Activated T-cell treated with anti-CD3 and anti-CD28 coated beads, Interleukin-2, amount 50 U/mL, for 24 hours (primary cell): ENCODE measurements at regions not wholly inside any gene's neighbourhood (a gene's known extent, or its start where the extent isn't known, plus 50 kb on each side); places are given as distances from the start of the nearest gene placed in this dataset.

Source experiments
- DNase-seq: peaks from one replicate; pipeline ENCODE4 v3.0.0-alpha.2; 2020
- H3K27ac Mint-ChIP-seq: 2 replicates; pipeline ENCODE4 v1.8.0; 2020; ENCODE audit warnings: mild to moderate bottlenecking, mixed read lengths
- H3K27me3 Mint-ChIP-seq: 2 replicates; pipeline ENCODE4 v1.8.0; 2020; ENCODE audit warnings: mixed read lengths
- H3K36me3 Mint-ChIP-seq: 2 replicates; pipeline ENCODE4 v1.8.0; 2020; ENCODE audit warnings: low read depth, mixed read lengths
- H3K4me1 Mint-ChIP-seq: 2 replicates; pipeline ENCODE4 v1.8.0; 2020; ENCODE audit warnings: low read depth, mixed read lengths
- H3K4me3 Mint-ChIP-seq: 2 replicates; pipeline ENCODE4 v1.8.0; 2020; ENCODE audit warnings: mild to moderate bottlenecking, moderate library complexity, mixed read lengths
- H3K9me3 Mint-ChIP-seq: 2 replicates; pipeline ENCODE4 v1.8.0; 2020; ENCODE audit warnings: mixed read lengths

GRCh38 chr21:16968436-16968835 lies 544.4 kb upstream of the CXADR start:
- DNase-seq: no peak
- Mint-ChIP-seq H3K4me1 (no peaks in the 10 kb centered on the region), H3K27ac (no peak overlapping the region), H3K27me3 (no peaks in the 10 kb centered on the region), H3K36me3 (no peaks in the 10 kb centered on the region), H3K9me3 (peaks cover 19% of the 10 kb centered on the region), H3K4me3 (no peak overlapping the region)

- Mint-ChIP-seq H3K27ac (no peak overlapping the region), H3K9me3 (peaks cover 20% of the 10 kb centered on the region), H3K27me3 (no peaks in the 10 kb centered on the region), H3K4me3 (no peak overlapping the region), H3K36me3 (no peaks in the 10 kb centered on the region), H3K4me1 (no peaks in the 10 kb centered on the region)
- DNase-seq: no peak
Observed at GRCh38 chr21:16969636-16970035, 543.2 kb upstream of the CXADR start.

- no peaks in the 10 kb centered on the region for H3K27me3 Mint-ChIP-seq
- no peak for DNase-seq
- no peaks in the 10 kb centered on the region for H3K36me3 Mint-ChIP-seq
- H3K4me1 Mint-ChIP-seq: no peaks in the 10 kb centered on the region
- no peak overlapping the region for H3K27ac Mint-ChIP-seq
- H3K4me3 Mint-ChIP-seq: no peak overlapping the region
- peaks cover 6% of the 10 kb centered on the region for H3K9me3 Mint-ChIP-seq
Observed at GRCh38 chr21:16974060-16974459, 538.8 kb upstream of the CXADR start.

- Mint-ChIP-seq H3K4me3 (no peak overlapping the region), H3K36me3 (no peaks in the 10 kb centered on the region), H3K27me3 (no peaks in the 10 kb centered on the region)
Observed at GRCh38 chr21:16976193-16976592, 536.6 kb upstream of the CXADR start.

GRCh38 chr21:16978309-16978895 lies 534.4 kb upstream of the CXADR start:
- no peak for DNase-seq
- Mint-ChIP-seq H3K27ac (no peak overlapping the region), H3K9me3 (peaks cover 1% of the 10 kb centered on the region), H3K4me3 (no peak overlapping the region), H3K27me3 (no peaks in the 10 kb centered on the region), H3K36me3 (no peaks in the 10 kb centered on the region), H3K4me1 (no peaks in the 10 kb centered on the region)

More at GRCh38 chr21:16976193-16976592, 536.6 kb upstream of the CXADR start:
- H3K9me3 Mint-ChIP-seq: peaks cover 3% of the 10 kb centered on the region
- no peaks in the 10 kb centered on the region for H3K4me1 Mint-ChIP-seq
- DNase-seq: no peak
- no peak overlapping the region for H3K27ac Mint-ChIP-seq

GRCh38 chr21:16979574-16979973 lies 533.3 kb upstream of the CXADR start:
- no peak overlapping the region for H3K4me3 Mint-ChIP-seq
- no peak overlapping the region for H3K27ac Mint-ChIP-seq
- H3K4me1 Mint-ChIP-seq: no peaks in the 10 kb centered on the region
- DNase-seq: no peak
- no peaks in the 10 kb centered on the region for H3K9me3 Mint-ChIP-seq
- no peaks in the 10 kb centered on the region for H3K27me3 Mint-ChIP-seq
- H3K36me3 Mint-ChIP-seq: no peaks in the 10 kb centered on the region

- Mint-ChIP-seq H3K9me3 (no peaks in the 10 kb centered on the region), H3K4me3 (no peak overlapping the region), H3K27me3 (no peaks in the 10 kb centered on the region), H3K4me1 (no peaks in the 10 kb centered on the region), H3K27ac (no peak overlapping the region), H3K36me3 (no peaks in the 10 kb centered on the region)
- no peak for DNase-seq
Observed at GRCh38 chr21:16983420-16983819, 529.4 kb upstream of the CXADR start.

- Mint-ChIP-seq H3K27ac (no peak overlapping the region), H3K4me3 (no peak overlapping the region), H3K36me3 (no peaks in the 10 kb centered on the region), H3K27me3 (no peaks in the 10 kb centered on the region), H3K4me1 (no peaks in the 10 kb centered on the region), H3K9me3 (peaks cover 3% of the 10 kb centered on the region)
- DNase-seq: no peak
Observed at GRCh38 chr21:16992448-16992847, 520.4 kb upstream of the CXADR start.

GRCh38 chr21:16993416-16994038 lies 519.3 kb upstream of the CXADR start:
- Mint-ChIP-seq H3K4me3 (no peak overlapping the region), H3K27me3 (no peaks in the 10 kb centered on the region), H3K36me3 (no peaks in the 10 kb centered on the region), H3K4me1 (no peaks in the 10 kb centered on the region), H3K9me3 (peaks cover 3% of the 10 kb centered on the region), H3K27ac (no peak overlapping the region)
- no peak for DNase-seq

GRCh38 chr21:17002594-17003257 lies 510.1 kb upstream of the CXADR start:
- H3K9me3 Mint-ChIP-seq: peaks cover 20% of the 10 kb centered on the region
- no peaks in the 10 kb centered on the region for H3K27me3 Mint-ChIP-seq

GRCh38 chr21:17003258-17003615 lies 509.6 kb upstream of the CXADR start:
- H3K27ac Mint-ChIP-seq: no peak overlapping the region
- DNase-seq: no peak
- peaks cover 20% of the 10 kb centered on the region for H3K9me3 Mint-ChIP-seq

More at GRCh38 chr21:17002594-17003257, 510.1 kb upstream of the CXADR start:
- Mint-ChIP-seq H3K4me1 (peaks cover 11% of the 10 kb centered on the region), H3K4me3 (no peak overlapping the region), H3K36me3 (no peaks in the 10 kb centered on the region), H3K27ac (no peak overlapping the region)
- no peak for DNase-seq

GRCh38 chr21:17003763-17004373 lies 509.0 kb upstream of the CXADR start:
- peaks cover 11% of the 10 kb centered on the region for H3K4me1 Mint-ChIP-seq
- H3K27ac Mint-ChIP-seq: no peak overlapping the region
- H3K36me3 Mint-ChIP-seq: no peaks in the 10 kb centered on the region
- no peaks in the 10 kb centered on the region for H3K27me3 Mint-ChIP-seq
- DNase-seq: no peak
- no peak overlapping the region for H3K4me3 Mint-ChIP-seq
- H3K9me3 Mint-ChIP-seq: peaks cover 19% of the 10 kb centered on the region

More at GRCh38 chr21:17003258-17003615, 509.6 kb upstream of the CXADR start:
- Mint-ChIP-seq H3K36me3 (no peaks in the 10 kb centered on the region), H3K4me3 (no peak overlapping the region), H3K4me1 (peaks cover 11% of the 10 kb centered on the region), H3K27me3 (no peaks in the 10 kb centered on the region)

GRCh38 chr21:17032141-17032655 lies 480.6 kb upstream of the CXADR start:
- Mint-ChIP-seq H3K27me3 (no peaks in the 10 kb centered on the region), H3K9me3 (peaks cover 19% of the 10 kb centered on the region), H3K4me3 (no peak overlapping the region), H3K27ac (no peak overlapping the region), H3K36me3 (no peaks in the 10 kb centered on the region), H3K4me1 (no peaks in the 10 kb centered on the region)
- DNase-seq: no peak

- DNase-seq: no peak
- H3K4me1 Mint-ChIP-seq: no peaks in the 10 kb centered on the region
- no peaks in the 10 kb centered on the region for H3K36me3 Mint-ChIP-seq
- H3K27me3 Mint-ChIP-seq: no peaks in the 10 kb centered on the region
- no peak overlapping the region for H3K27ac Mint-ChIP-seq
- H3K9me3 Mint-ChIP-seq: peaks cover 14% of the 10 kb centered on the region
- H3K4me3 Mint-ChIP-seq: no peak overlapping the region
Observed at GRCh38 chr21:17044696-17045095, 468.1 kb upstream of the CXADR start.
